ENCODE measurements at regions not wholly inside any gene's neighbourhood (a gene's known extent, or its start where the extent isn't known, plus 50 kb on each side); places are given as distances from the start of the nearest gene placed in this dataset.

GRCh38 chr18:76099931-76100457 lies 395.0 kb downstream of the ZNF516 start:
- intact Hi-C loops (cut with micrococcal nuclease; ENCODE audit: unreplicated experiment), result no loop called here
- H3K4me3 ChIP-seq, result no peak overlapping the region
- TF ChIP-seq CTCF (conservative IDR thresholded peaks at IDR 0.05) (no peak), EZH2 (IDR thresholded peaks at IDR 0.05; ENCODE audit: low read depth) (no peak)
- DNase-seq, result no peak
- BruUV-seq (replicated peaks), result no TSS peak
- H3K36me3 ChIP-seq (ENCODE audit: low read depth), result no peaks in the 10 kb centered on the region
- no peaks in the 10 kb centered on the region for H3K9me3 ChIP-seq (ENCODE audit: insufficient read depth, low read depth)
- no peak overlapping the region for H3K4me2 ChIP-seq
- H3K27me3 ChIP-seq (ENCODE audit: insufficient read depth, low read depth), result peaks cover 42% of the 10 kb centered on the region
- H3K27ac ChIP-seq, result no peak overlapping the region
- no peaks in the 10 kb centered on the region for H3F3A ChIP-seq (ENCODE audit: insufficient read depth, low read depth)
- no peaks in the 10 kb centered on the region for H3K4me1 ChIP-seq (replicated peaks; ENCODE audit: insufficient read depth)
- H2AFZ ChIP-seq, result no peak overlapping the region
- CTCF ChIA-PET, result no interaction called here
- 0 out of 2 replicates have a peak, but pooled peaks cover 4% of the 10 kb centered on the region for H3K9me2 ChIP-seq (ENCODE audit: insufficient read depth)
- no peaks in the 10 kb centered on the region for H4K20me1 ChIP-seq (ENCODE audit: insufficient read depth)
- POLR2A ChIA-PET (ENCODE audit: unreplicated experiment), result no interaction called here
- H3K79me2 ChIP-seq (ENCODE audit: low read depth), result no peaks in the 10 kb centered on the region

- Histone ChIP-seq H3K27me3 (ENCODE audit: insufficient read depth, low read depth) (peaks cover 42% of the 10 kb centered on the region), H3K79me2 (ENCODE audit: low read depth) (no peaks in the 10 kb centered on the region), H3F3A (ENCODE audit: insufficient read depth, low read depth) (no peaks in the 10 kb centered on the region), H3K4me1 (replicated peaks; ENCODE audit: insufficient read depth) (no peaks in the 10 kb centered on the region), H3K27ac (no peak overlapping the region), H4K20me1 (ENCODE audit: insufficient read depth) (no peaks in the 10 kb centered on the region), H3K4me3 (no peak overlapping the region), H3K9me3 (ENCODE audit: insufficient read depth, low read depth) (no peaks in the 10 kb centered on the region), H3K36me3 (ENCODE audit: low read depth) (no peaks in the 10 kb centered on the region), H2AFZ (no peak overlapping the region), H3K9me2 (ENCODE audit: insufficient read depth) (0 out of 2 replicates have a peak, but pooled peaks cover 4% of the 10 kb centered on the region), H3K4me2 (no peak overlapping the region)
- intact Hi-C loops (cut with micrococcal nuclease; ENCODE audit: unreplicated experiment), result no loop called here
- TF ChIP-seq EZH2 (IDR thresholded peaks at IDR 0.05; ENCODE audit: low read depth) (no peak), CTCF (conservative IDR thresholded peaks at IDR 0.05) (no peak)
- ChIA-PET CTCF (no interaction called here), POLR2A (ENCODE audit: unreplicated experiment) (no interaction called here)
- DNase-seq, result no peak
- BruUV-seq (replicated peaks), result no TSS peak
Measured at GRCh38 chr18:76098674-76099411, 396.2 kb downstream of the ZNF516 start.

- POLR2A ChIA-PET (ENCODE audit: unreplicated experiment), result no interaction called here
- TF ChIP-seq CTCF (conservative IDR thresholded peaks at IDR 0.05) (no peak), EZH2 (IDR thresholded peaks at IDR 0.05; ENCODE audit: low read depth) (no peak)
- H3K9me2 ChIP-seq (ENCODE audit: insufficient read depth), result no peaks in the 10 kb centered on the region
- BruUV-seq (replicated peaks), result no TSS peak
- no peaks in the 10 kb centered on the region for H3K36me3 ChIP-seq (ENCODE audit: low read depth)
- DNase-seq, result no peak
- no peak overlapping the region for H3K4me3 ChIP-seq
- CTCF ChIA-PET, result no interaction called here
- no peaks in the 10 kb centered on the region for H4K20me1 ChIP-seq (ENCODE audit: insufficient read depth)
- no peaks in the 10 kb centered on the region for H3K4me1 ChIP-seq (replicated peaks; ENCODE audit: insufficient read depth)
- H3K27me3 ChIP-seq (ENCODE audit: insufficient read depth, low read depth), result peaks cover 51% of the 10 kb centered on the region
- intact Hi-C loops (cut with micrococcal nuclease; ENCODE audit: unreplicated experiment), result no loop called here
- H3K4me2 ChIP-seq, result no peak overlapping the region
- no peaks in the 10 kb centered on the region for H3K9me3 ChIP-seq (ENCODE audit: insufficient read depth, low read depth)
- H3K27ac ChIP-seq, result no peak overlapping the region
- H3K79me2 ChIP-seq (ENCODE audit: low read depth), result no peaks in the 10 kb centered on the region
- no peak overlapping the region for H2AFZ ChIP-seq
- H3F3A ChIP-seq (ENCODE audit: insufficient read depth, low read depth), result no peaks in the 10 kb centered on the region
Measured at GRCh38 chr18:76081536-76081935, 413.5 kb downstream of the ZNF516 start.
